ENCODE measurements at regions not wholly inside any gene's neighbourhood (a gene's known extent, or its start where the extent isn't known, plus 50 kb on each side); places are given as distances from the start of the nearest gene placed in this dataset.

DNA sequence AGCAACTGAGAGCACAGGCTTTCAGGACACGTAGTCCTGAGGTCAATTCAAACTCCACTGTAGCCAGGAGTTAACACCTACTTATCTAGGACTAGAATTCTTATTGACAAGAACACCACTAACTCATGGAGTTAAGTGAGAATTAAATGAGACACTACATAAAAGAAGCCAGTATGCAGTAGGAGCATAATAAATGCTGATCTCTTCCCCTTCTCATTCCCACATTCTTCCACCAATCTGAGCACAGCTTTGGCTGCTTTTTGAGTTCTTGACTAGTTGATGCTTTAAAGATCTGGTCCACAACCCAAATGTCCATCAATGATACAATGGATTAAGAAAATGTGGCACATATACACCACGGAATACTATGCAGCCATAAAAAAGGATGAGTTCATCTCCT lies 55.2 kb downstream of the TTC32 start:
- DNase-seq (ENCODE audit: low read depth in 2 of 2), result no peak

DNA sequence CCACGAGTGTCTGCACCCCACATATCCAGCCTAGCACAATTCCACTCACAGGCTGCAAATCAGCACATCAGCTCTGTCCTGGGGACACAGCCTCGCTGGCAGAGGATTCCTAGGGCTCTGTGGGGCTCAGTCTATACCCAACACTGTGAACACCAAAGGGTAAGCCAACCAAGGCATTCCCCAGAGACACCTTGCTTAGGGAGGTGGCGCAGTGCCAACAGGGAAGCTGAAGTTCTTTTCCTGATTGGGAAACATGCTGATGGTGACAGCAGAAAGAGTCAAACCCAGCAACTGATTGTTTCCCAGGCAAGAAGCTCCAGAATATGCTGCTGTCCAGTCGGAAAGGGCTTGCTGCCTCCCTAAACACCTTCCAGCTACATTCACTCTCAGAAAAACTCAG lies 55.8 kb downstream of the TTC32 start:
- DNase-seq (ENCODE audit: low read depth in 2 of 2), result no peak

DNA sequence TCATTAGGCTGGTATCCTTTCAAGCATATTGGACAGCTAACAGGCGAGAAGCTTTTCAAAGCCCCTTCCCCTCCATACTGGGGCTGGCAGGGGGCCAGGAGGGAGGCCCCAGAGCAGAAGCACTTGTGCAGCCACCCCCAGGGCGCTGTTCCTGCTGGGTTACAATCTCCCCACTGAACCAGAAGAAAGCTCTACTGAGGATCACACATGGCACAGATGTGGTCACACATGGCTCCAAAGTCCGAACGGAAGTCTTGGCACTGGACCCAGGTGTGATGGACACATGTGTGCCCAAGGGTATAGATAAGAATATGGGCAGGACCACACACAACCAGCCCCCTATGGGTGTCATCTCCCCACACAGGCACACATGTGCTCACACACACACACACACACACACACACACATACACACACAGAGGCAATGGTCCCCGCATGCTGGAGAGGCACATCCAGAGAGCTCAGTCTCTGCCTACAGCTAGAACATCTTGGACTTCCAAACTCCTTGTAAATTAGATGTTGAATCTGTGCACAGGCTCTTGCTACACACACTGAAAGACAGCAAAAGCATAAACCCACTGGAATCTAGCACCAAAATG lies 56.4 kb downstream of the TTC32 start:
- DNase-seq (ENCODE audit: low read depth in 2 of 2), result no peak

DNA sequence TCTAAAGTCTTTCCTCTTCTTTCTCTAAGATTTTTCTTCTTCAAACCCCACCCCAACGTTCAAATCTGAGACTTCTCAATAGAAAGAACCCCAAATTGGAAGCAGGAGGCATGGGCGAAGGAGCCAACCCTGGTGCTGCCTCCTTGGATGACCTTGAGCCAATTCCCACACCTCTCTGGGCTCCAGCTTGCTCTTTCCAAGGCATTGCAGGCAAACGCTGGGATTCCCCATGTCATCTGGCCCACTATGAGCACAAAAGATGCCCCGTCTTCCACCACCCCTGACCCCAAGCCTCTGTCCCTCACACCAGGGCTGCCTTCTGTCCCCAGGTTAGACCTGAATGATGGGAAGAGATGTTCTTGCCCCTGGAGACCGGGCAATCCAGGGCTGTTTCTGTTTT lies 57.0 kb downstream of the TTC32 start:
- no peak for DNase-seq (ENCODE audit: low read depth in 2 of 2)

DNA sequence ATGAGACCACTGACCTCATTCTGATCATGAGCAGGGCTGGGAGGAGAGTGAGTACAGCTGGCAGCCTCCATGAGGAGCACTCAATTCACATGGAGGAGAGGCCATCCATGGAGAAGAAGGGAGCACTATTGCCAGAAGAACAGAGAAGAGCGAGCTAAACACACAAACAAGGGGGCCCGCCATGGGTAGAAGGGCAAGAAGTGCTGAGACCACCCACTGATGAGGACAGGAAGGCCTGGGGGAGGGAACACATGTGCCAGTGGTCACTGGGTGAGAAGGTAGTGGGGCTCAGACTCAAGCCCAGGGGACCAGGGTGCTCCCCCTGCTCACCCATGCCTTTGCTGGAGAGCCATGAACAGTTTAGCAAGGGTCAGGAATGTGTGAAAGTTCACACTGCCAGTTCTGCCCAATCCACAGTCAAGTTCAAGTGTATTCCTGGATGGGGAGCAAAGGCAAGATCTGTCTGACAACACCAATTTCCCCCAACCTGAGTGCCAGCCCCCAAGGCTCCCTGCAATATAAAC lies 57.7 kb downstream of the TTC32 start:
- DNase-seq (ENCODE audit: low read depth in 2 of 2), result no peak

DNA sequence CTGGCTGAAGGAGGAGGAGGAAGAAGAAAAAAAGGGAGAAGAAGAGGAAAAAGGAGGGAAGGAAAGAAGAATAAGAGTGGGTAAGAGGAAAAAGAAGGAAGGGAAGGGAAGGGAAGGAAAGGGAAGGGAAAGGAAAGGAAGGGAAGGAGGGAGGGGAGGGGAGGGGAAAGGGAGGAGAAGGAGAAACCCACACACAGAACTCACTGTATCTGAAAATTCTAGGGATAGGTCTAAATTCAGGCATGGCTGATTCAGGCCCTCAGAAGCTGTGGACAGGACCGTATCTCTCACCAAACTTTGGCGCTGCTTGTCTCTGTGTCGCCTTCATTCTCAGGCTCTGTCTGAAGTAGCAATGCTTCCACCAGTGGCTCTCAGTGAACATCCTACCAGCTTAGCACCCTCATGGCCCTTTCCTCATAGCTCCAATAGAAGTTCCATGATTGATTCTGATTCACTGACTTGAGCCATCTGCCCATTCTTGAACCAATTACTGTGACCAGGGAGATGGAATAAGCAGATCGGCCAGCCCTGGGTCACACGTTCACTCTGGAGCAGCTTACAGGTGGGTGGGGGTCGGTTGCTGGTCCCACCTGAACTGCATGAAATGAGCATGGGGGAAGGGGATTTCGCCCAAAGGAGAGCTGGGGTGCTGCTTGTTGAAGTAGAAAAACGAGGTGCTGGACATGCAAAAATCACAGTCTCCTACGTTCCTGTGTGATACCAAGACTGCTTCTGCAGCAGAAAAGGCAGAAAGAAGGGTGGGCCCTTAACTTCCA lies 59.7 kb downstream of the TTC32 start:
- DNase-seq (ENCODE audit: low read depth in 2 of 2), result no peak

DNA sequence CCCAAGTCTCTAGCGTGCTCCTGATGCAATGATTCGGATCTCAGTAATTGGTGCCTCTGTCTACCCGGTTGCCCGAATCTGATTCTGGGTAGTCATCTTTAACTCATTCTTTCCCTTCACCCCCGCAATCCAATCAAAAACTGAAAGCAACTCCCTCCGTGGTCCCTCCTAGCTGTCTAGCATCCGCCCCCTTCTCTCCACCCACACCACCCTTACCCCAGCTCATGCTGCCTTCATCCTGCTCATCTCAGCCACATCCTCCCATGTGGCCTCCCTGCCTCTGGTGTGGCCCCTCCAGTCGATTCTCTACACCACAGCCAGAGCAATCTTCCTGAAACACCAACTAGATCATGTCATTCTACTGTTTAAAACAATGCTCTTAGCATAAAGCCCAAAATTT lies 62.3 kb downstream of the TTC32 start:
- DNase-seq (ENCODE audit: low read depth in 2 of 2), result no peak

DNA sequence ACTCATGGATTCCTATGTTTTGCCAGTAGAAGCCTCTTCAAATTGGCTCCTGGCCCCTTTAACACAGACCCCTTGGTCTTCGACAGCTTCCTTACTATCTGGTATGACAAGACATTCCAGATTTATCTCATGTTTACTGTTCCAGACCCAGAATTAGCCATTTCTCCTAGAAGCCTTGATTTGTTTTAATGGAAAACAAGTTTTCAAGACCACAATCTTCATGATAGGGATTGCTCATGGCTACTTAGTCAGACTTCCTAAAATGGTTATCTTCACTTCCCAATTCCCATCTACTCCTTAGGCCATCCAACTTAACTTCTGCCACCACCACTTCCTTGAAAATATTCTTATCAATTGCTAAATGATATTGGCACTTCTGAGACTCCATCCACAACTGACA lies 63.2 kb downstream of the TTC32 start:
- DNase-seq (ENCODE audit: low read depth in 2 of 2), result no peak

DNA sequence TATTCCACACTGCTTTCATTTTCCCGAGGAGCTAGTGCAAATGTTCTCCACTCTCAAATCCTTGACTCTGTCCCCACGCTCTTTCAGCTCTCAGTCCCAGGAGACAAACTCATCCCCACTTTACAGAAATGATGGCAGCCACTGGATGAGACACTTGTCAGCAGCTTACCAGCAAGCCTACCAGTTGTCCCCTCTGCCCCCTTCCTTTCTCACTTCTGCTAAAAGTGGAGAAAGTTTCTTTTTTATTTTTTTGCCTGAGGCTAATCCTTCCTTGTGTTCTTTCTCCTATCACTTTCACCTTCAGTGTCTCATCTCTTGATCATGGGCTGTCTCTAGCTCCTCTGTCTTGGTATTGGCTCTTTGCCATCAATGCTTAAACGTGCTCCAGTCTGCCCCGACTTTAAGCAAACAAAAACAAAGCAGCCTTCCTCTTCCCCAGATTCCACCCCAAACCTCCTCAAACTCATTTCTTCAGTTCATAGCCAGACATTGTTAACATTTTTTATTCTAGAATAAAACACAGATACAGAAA lies 64.5 kb downstream of the TTC32 start:
- DNase-seq (ENCODE audit: low read depth in 2 of 2), result no peak

DNA sequence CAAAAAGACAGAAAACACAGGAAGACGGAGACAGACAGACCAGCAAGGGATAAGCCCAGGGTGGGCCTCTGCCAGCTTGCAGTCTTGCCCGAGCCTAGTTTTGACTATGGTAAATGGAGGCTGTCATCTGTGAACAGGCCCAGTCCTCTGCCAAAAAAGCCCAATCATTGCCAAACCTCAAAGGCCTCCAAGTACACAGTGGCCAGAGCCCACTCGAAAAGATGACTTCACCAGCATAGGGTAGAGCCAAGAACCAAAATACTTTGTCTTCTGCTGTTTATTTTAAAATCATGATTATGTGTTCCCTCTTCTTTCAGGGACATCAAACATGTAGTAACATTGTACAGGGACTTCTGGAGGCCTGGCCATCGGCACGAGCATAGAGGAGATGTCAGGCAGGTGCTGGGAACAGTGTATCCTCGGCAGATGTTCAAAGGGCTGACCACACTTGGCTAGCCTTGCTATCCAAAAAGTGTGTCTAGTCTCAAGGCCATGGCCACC lies 66.0 kb downstream of the TTC32 start:
- no peak for DNase-seq (ENCODE audit: low read depth in 2 of 2)

DNA sequence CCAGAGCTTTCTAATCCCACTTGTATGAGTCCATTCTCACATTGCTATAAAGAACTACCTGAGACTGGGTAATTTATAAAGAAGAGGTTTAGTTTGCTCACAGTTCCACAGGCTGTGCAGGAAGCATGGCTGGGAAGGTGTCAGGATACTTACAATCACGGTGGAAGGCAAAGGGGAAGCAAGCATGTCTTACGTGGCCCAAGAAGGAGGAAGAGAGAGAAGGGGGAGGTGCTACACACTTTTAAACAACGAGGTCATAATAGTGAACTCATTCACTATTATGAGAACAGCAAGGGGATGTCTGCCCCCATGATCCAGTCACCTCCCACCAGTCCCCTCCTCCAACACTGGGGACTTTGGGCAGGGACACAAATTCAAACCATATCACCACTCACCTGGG lies 67.8 kb downstream of the TTC32 start:
- DNase-seq (ENCODE audit: low read depth in 2 of 2), result no peak

DNA sequence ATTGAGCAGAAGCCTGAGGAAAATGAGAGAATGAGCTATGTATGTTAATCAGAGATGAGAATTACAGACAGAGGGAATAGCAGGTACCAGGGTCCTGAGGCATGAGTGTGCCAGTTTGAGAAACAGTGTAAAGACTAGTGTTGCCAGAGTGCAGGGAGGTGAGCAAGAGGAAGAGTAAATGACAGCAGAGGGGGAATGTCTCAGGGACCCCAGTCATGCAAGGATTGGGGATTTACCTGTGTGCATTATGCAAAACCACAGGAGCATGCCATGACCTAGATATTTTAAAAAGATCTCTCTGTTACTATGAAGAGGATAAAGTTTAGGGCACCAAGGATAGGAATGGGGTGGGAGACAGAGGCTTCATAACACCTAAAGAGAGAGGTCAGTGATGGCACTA lies 72.1 kb downstream of the TTC32 start:
- no peak for DNase-seq (ENCODE audit: low read depth in 2 of 2)

DNA sequence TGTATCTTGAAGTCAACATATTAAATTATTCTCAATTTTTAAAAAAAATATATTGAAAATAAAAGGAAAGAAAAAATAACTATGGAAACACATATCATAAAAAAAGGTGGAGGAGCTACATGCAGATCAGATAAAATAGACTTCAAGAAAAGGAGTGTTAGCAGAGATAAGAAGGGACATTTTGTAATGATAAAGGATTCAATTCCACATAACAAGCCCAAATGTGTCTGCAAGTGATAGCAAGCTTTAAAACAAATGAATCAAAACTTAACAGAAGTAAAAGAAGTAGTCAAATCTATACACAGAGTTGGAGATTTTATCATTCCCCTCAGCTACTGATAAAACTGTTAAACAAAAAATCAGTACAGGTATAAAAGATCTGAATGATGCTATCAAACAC lies 74.9 kb downstream of the TTC32 start:
- DNase-seq (ENCODE audit: low read depth in 2 of 2), result no peak

DNA sequence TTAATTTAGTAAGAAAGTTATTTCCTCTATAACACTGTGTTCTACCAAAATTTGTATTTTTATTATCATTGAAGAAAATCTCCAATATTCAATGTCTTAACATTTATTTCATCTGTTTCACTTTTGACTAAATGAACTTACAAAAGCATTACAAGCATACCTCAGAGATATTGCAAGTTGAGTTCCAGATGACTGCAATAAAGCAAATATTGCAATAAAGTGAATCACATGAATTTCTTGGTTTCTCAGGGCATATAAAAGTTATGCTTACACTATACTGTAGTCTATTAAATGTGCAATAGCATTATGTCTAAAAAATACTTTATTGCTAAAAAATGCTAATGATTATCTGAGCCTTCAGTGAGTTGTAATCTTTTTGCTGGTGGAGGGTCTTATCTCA lies 78.3 kb downstream of the TTC32 start:
- no peak for DNase-seq (ENCODE audit: low read depth in 2 of 2)

DNA sequence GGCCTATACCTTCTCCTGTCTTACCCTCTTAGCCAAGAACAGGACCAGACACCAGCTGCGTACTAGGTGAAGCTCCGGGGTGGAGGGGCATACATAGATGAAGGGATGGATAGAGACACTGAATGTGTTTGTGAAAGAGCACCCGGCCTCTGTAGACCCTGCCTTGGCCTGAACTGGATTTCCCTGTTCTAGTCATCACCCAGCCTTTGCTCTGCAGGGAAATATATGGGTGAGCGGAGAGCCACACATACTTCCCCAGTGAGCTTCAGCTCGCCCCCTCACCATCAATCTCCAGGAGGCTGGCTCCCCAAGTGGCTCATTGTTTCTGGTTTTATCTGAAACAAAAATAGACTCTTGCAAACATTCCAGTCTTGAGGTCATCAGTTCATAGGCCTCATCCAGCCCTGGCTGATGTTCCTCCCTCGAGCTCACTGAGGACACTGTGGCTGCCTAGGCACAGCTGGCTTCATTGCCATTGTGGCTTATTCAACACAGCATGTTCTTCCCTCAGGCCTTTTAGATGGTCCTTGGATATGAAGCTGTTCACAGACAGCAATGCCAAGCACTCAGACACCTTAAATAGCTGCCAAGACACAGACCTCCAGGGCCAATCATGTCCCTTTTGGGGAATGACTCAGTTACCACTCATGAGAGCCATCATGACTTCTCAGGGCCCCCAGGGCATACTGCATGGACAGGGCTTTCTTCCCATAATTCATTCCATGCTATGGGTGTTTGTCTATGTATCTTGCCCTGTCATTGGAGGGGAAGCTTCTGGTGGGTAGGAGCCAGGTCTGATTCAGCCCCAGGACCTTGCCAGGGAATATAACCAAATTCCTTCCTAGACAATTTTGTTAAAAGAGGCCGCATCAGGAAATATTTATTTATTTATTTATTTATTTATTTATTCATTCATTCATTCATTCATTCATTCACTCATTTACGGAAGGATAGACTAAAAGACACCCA lies 82.4 kb downstream of the TTC32 start:
- no peak for DNase-seq (ENCODE audit: low read depth in 2 of 2)

DNA sequence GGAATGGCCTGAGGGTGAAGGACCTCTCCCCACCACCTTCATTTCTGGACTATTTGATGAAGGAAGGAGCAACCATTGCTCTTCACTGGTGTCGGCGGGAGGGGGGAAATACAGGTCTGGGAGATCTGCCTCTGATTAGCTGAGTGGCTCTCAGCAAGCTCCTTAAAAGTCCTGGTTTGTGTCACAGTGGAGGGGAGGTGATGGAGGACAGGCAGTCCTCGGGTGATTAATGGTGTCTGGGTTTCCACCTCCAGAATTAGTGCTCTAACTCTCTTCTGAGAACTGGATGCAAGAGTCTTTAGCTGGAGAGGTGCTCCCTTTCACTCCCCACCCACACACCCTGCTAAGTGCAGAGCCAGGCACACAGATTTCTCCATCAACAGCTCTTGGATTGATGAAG lies 83.2 kb downstream of the TTC32 start:
- DNase-seq (ENCODE audit: low read depth in 2 of 2), result no peak

DNA sequence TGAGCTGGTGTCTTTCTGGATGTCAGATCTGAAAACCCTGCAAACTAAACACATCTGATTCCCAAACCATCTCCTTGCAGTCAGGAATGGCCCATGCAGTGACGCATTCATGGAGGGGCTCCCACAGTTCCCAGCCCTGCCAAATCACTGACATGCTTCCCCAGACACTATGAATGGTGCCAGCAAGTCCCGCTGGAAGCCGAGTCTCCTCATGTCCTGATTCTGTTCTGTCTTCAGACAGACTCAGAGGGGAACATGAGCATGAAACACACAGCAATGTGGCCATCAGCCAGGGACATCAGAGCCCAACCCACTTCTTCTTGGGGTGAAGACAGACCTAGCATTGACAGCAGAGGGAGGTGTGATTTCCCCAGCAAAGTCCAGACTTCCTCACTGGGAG lies 83.7 kb downstream of the TTC32 start:
- no peak for DNase-seq (ENCODE audit: low read depth in 2 of 2)

DNA sequence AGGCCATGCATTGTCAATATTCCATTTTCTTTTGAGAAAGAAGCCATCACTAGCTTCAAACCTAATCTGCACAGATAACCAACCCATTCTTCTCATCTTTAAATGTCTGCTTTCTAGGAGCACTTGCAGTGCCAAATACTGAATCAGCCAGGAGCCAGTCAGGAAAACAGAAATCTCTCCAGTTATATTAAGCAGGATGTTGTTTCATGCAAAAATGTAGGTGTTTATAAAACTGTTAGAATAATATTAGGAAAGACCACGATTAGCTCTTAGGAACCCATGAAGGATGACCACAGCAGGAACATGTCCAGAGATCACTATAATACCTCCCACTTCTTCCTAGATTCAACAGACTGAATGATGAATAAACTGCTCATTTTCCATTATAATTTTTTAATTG lies 86.0 kb downstream of the TTC32 start:
- no peak for DNase-seq (ENCODE audit: low read depth in 2 of 2)

DNA sequence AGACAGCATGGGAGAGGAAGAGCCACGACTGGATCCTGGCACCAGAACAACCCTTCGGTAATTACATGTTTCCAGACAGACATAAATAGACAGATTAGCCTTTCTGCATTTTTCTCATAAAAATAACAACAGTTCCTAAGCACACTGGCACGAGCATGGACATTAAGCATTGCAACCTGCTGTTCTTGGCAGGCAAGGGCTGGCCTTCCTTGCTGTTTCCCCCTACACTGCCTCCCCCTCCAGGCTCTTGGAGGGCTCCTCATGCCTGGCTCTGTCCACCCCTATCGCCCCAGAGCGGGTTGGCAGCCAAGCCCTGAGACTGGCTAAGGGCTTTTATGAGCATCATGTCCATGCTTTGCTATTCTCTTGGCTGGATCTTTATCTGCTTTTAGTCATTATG lies 89.6 kb downstream of the TTC32 start:
- DNase-seq (ENCODE audit: low read depth in 2 of 2), result no peak

DNA sequence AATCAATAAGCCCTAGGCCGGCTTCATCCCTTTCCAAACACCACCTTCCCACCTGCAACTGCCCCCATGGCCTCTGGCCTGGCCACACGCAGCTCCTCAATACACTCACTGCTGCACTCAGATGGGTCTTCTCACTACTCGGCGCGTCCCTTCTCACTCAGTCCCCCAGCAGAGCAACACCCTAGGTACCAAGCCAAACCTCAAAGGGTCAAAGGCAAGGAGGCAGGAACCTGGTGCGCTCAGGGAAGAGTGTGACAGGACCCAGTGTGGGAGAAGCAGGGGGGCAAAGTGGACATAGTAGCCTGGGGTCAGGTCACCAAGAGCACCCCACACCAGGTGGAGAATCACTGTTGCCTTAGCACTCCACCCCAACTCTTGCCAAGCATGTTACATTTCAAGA lies 90.6 kb downstream of the TTC32 start:
- DNase-seq (ENCODE audit: low read depth in 2 of 2), result no peak

DNA sequence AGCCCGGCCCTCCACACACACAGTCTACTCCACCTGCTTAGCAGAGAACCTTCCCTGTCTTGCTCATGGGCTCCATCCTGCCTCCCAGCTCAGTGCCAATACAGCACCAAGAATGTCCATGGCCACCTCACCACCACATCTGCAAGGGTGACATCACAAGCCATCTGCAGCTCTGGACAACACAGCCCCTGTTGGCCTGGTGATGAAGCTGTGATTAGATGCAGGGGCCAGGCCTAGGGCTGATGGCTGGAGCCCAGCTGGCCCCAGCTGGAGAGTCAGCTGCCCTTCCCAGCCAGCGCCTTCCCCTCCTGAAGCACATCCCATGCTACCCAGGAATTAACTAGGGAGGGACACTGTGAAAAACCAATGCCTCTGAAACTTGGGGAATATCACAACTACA lies 91.1 kb downstream of the TTC32 start:
- DNase-seq (ENCODE audit: low read depth in 2 of 2), result no peak

DNA sequence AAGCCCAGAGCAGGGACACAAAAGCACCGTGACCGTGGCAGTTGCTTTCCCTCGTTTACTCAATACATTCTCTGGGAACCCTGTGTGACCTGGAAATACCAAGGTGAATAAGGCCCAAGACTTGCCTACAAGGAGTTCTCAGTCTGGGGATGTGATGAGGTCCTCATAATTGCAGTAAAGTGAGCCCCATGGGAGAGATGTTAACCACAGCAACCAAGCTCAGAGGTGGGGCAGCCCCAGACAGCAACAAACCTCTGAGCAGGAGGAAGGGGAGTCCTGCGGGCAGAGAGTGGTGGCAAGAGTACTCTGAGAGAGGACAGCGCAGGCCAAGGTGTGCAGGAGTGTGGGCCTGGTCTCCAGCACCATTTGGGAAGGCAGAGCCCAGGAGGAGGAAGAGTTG lies 91.6 kb downstream of the TTC32 start:
- DNase-seq (ENCODE audit: low read depth in 2 of 2), result no peak

Measured in activated CD4-positive, alpha-beta T cell treated with anti-CD3 and anti-CD28 coated beads for 24 hours (primary cell).